Endothelial cell (in vitro differentiated cells): ENCODE measurements at regions not wholly inside any gene's neighbourhood (a gene's known extent, or its start where the extent isn't known, plus 50 kb on each side); places are given as distances from the start of the nearest gene placed in this dataset.
A peak's percentile ranks its signal among the peaks of the same experiment; 100 is the strongest.

Experiments used
- DNase-seq: peaks from one replicate; pipeline ENCODE4 v3.0.0; 2021; ENCODE audit warnings: low spot score
- H3K27ac Mint-ChIP-seq: one replicate; pipeline ENCODE4 v1.8.0; 2021; ENCODE audit warnings: mixed read lengths, inconsistent platforms; ENCODE audit not compliant: unreplicated experiment
- H3K27me3 Mint-ChIP-seq: one replicate; pipeline ENCODE4 v1.8.0; 2021; ENCODE audit warnings: mild to moderate bottlenecking, moderate library complexity, mixed read lengths, inconsistent platforms; ENCODE audit not compliant: unreplicated experiment
- H3K36me3 Mint-ChIP-seq: one replicate; pipeline ENCODE4 v1.8.0; 2021; ENCODE audit warnings: mild to moderate bottlenecking, low read depth, mixed read lengths, inconsistent platforms; ENCODE audit not compliant: unreplicated experiment
- H3K4me1 Mint-ChIP-seq: one replicate; pipeline ENCODE4 v1.8.0; 2021; ENCODE audit warnings: mild to moderate bottlenecking, mixed read lengths, inconsistent platforms; ENCODE audit not compliant: unreplicated experiment
- H3K4me3 Mint-ChIP-seq: one replicate; pipeline ENCODE4 v1.8.0; 2021; ENCODE audit warnings: mild to moderate bottlenecking, mixed read lengths, inconsistent platforms; ENCODE audit not compliant: unreplicated experiment
- H3K9me3 Mint-ChIP-seq: one replicate; pipeline ENCODE4 v1.8.0; 2021; ENCODE audit warnings: mixed read lengths, inconsistent platforms; ENCODE audit not compliant: unreplicated experiment
- CTCF ChIP-seq: fragments of 200-600 bp; sonication (generic); IDR thresholded peaks from one replicate; pipeline ENCODE4 v1.5.0; 2021; ENCODE audit warnings: antibody characterized with exemption; ENCODE audit not compliant: unreplicated experiment

- Mint-ChIP-seq H3K4me1 (no peaks in the 10 kb centered on the region), H3K27me3 (peaks cover 4% of the 10 kb centered on the region), H3K36me3 (peaks cover 3% of the 10 kb centered on the region), H3K27ac (no peak overlapping the region), H3K4me3 (no peak overlapping the region), H3K9me3 (no peaks in the 10 kb centered on the region)
- no peak for DNase-seq
- no peak for TF ChIP-seq CTCF
Measured at GRCh38 chr2:9742601-9743000, 100.7 kb upstream of the TAF1B start.

GRCh38 chr2:9744256-9745004, 98.8 kb upstream of the TAF1B start:
- Mint-ChIP-seq H3K4me3 (no peak overlapping the region), H3K27ac (no peak overlapping the region), H3K27me3 (peaks cover 4% of the 10 kb centered on the region), H3K36me3 (peaks cover 3% of the 10 kb centered on the region), H3K4me1 (no peaks in the 10 kb centered on the region), H3K9me3 (no peaks in the 10 kb centered on the region)
- no peak for DNase-seq
- TF ChIP-seq CTCF, result no peak

- Mint-ChIP-seq H3K4me3 (no peak overlapping the region), H3K36me3 (peaks cover 3% of the 10 kb centered on the region), H3K27ac (no peak overlapping the region), H3K9me3 (no peaks in the 10 kb centered on the region), H3K4me1 (no peaks in the 10 kb centered on the region), H3K27me3 (peaks cover 4% of the 10 kb centered on the region)
- no peak for DNase-seq
- TF ChIP-seq CTCF, result no peak
Measured at GRCh38 chr2:9745153-9745899, 97.9 kb upstream of the TAF1B start.

- Mint-ChIP-seq H3K9me3 (no peaks in the 10 kb centered on the region), H3K27ac (no peak overlapping the region), H3K36me3 (peaks cover 3% of the 10 kb centered on the region), H3K4me1 (peaks cover 2% of the 10 kb centered on the region), H3K27me3 (peaks cover 3% of the 10 kb centered on the region), H3K4me3 (no peak overlapping the region)
- DNase-seq, result no peak
- no peak for TF ChIP-seq CTCF
Measured at GRCh38 chr2:9747396-9747795, 95.9 kb upstream of the TAF1B start.

- no peaks in the 10 kb centered on the region for H3K9me3 Mint-ChIP-seq
- H3K4me1 Mint-ChIP-seq, result peaks cover 4% of the 10 kb centered on the region
- no peak for DNase-seq
Measured at GRCh38 chr2:9748577-9748976, 94.7 kb upstream of the TAF1B start.

More at GRCh38 chr2:9748577-9748976, 94.7 kb upstream of the TAF1B start:
- Mint-ChIP-seq H3K27me3 (peaks cover 1% of the 10 kb centered on the region), H3K36me3 (peaks cover 3% of the 10 kb centered on the region), H3K4me3 (no peak overlapping the region), H3K27ac (peak overlapping the region; percentile 67)
- no peak for TF ChIP-seq CTCF
